Upper lobe of left lung (tissue), 6 donors: ENCODE measurements at regions not wholly inside any gene's neighbourhood (a gene's known extent, or its start where the extent isn't known, plus 50 kb on each side); places are given as distances from the start of the nearest gene placed in this dataset.

Experiments used
- ATAC-seq, 2 donors: fragments of 200-7000 bp; cut with Tn5 transposase; one replicate each; pipeline ENCODE4 v1.9.1; 2022; ENCODE audit warnings: mild to moderate bottlenecking in 2 of 2, moderate library complexity in 2 of 2; ENCODE audit not compliant: low FRiP score in 2 of 2
- DNase-seq, 2 donors: peaks; one replicate each; pipeline ENCODE4 v3.0.0-alpha.2; 2019 to 2020
- H3K27ac ChIP-seq, 4 donors: fragments of 200-600 bp; sonication (generic); one replicate each; pipeline ENCODE4 v1.5.1; 2016 to 2019
- H3K27me3 ChIP-seq, 4 donors: fragments of 200-600 bp; sonication (generic); one replicate each; pipeline ENCODE4 v1.5.1; 2017 to 2019
- H3K36me3 ChIP-seq, 4 donors: fragments of 200-600 bp; sonication (generic); one replicate each; pipeline ENCODE4 v1.5.1; 2016 to 2019
- H3K4me1 ChIP-seq, 4 donors: fragments of 200-600 bp; sonication (generic); one replicate each; pipeline ENCODE4 v1.5.1; 2018 to 2019
- H3K4me3 ChIP-seq, 4 donors: fragments of 200-600 bp; sonication (generic); one replicate each; pipeline ENCODE4 v1.5.1; 2017 to 2019; ENCODE audit warnings: mild to moderate bottlenecking in 2 of 4, moderate library complexity in 1 of 4
- H3K9me3 ChIP-seq, 4 donors: fragments of 200-600 bp; sonication (generic); one replicate each; pipeline ENCODE4 v1.5.1; 2018 to 2019
- EP300 ChIP-seq, 4 donors: sonication (generic); formaldehyde crosslinking; IDR thresholded peaks; one replicate each; pipeline ENCODE4 v1.5.1; 2017; ENCODE audit warnings: antibody characterized with exemption in 4 of 4, control low read depth in 2 of 4
- POLR2A ChIP-seq, 4 donors: fragments of 450-650 bp; IDR thresholded peaks; one replicate each; pipeline ENCODE4 v1.5.1; 2016 to 2017; ENCODE audit warnings: antibody characterized with exemption in 4 of 4, mild to moderate bottlenecking in 2 of 4
- POLR2AphosphoS5 ChIP-seq, 2 donors: sonication (generic); formaldehyde crosslinking; IDR thresholded peaks; one replicate each; pipeline ENCODE4 v1.5.1; 2017; ENCODE audit warnings: antibody characterized with exemption in 2 of 2
- WGBS, 2 donors: methylation state at CpG; one replicate each; pipeline ENCODE4 v1.1.5; 2017 to 2018; 5-methylcytosine and 5-hydroxymethylcytosine counted together
- TF ChIP-seq, protein P1 (sequence below), 6 experiments: fragments of 450-650 bp in 4 of 6; fragments of 200-600 bp in 2 of 6; sonication (generic) in 2 of 6; IDR thresholded peaks; one replicate each; pipeline ENCODE4 v1.5.1; 2016 to 2019; ENCODE audit warnings: antibody characterized with exemption in 6 of 6
- donor health status: DM: no; HTN: no; CAD: no; lungs with moderate emphysema.
- donor health status: DM: no; HTN: yes; CAD: no; lungs with severe emphysema.

DNA sequence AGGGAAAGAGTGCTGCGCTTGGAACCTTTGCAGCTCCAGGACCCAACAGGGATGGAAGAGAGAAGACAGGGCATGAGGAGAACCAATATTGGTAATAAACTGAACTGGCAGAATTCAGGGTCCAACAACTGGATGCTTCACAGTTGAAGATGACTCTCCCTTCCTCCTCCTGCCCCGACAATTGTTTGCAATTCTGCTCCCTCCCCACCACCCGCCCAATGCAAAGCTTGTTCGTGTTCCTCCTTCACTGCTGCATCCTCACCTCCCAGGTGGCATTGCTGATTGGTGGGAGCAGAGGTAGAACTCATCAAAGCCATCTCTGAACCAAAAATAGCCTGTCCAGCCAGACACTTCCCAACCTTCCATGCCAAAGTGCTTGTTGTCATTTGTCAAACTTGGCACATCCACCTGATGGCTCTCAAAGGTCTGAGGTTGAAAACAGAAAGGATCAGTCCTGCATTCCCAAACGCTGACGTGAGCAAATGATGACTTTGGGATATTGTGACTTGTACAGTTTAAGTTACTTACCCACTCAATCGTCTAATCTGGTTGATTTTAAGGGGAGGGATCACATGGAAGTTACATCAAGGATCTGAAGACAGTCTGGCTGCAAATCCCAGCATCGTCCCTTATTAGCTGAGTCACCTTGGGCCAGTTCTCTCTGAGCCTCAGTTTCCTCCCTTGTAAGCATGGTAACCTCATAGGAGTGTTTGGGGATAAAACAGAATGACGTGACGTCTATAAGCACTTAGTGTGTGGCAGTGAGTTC, 242.6 kb upstream of the CRY1 start:
- Histone ChIP-seq H3K27ac (no peak overlapping the region), H3K27me3 (no peaks in the 10 kb centered on the region), H3K4me3 (no peak overlapping the region), H3K9me3 (no peaks in the 10 kb centered on the region), H3K4me1 (no peaks in the 10 kb centered on the region), H3K36me3 (no peaks in the 10 kb centered on the region)
- 79 to 87% methylated on average over 10 of the region's 10 CpGs for WGBS, 2 donors
- no peak for ATAC-seq
- TF ChIP-seq, protein P1, sequence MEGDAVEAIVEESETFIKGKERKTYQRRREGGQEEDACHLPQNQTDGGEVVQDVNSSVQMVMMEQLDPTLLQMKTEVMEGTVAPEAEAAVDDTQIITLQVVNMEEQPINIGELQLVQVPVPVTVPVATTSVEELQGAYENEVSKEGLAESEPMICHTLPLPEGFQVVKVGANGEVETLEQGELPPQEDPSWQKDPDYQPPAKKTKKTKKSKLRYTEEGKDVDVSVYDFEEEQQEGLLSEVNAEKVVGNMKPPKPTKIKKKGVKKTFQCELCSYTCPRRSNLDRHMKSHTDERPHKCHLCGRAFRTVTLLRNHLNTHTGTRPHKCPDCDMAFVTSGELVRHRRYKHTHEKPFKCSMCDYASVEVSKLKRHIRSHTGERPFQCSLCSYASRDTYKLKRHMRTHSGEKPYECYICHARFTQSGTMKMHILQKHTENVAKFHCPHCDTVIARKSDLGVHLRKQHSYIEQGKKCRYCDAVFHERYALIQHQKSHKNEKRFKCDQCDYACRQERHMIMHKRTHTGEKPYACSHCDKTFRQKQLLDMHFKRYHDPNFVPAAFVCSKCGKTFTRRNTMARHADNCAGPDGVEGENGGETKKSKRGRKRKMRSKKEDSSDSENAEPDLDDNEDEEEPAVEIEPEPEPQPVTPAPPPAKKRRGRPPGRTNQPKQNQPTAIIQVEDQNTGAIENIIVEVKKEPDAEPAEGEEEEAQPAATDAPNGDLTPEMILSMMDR (IDR thresholded peaks at IDR 0.05), result no peak
- TF ChIP-seq POLR2A (IDR thresholded peaks at IDR 0.05), result no peak
- no peak for TF ChIP-seq POLR2AphosphoS5 (IDR thresholded peaks at IDR 0.05)
- TF ChIP-seq EP300 (IDR thresholded peaks at IDR 0.05), result no peak
- no peak for DNase-seq

DNA sequence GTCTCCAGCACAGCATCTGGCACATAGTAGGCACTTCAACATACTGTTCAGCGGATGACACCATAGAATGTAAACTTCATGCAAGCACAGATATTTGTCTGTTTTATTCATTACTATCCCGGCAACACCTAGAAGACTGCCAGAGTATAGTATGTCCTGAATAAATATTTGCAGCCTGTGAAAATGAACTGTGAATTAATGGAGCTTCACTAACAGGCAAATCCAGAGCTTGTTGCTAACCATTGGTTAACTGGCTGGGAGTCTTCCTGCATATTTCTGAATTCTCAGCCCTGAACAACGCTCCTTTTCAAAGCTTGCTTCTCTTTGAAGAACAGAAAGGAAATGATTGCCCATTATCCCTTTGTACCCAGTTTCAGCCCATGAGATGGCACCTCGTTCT, 243.3 kb upstream of the CRY1 start:
- Histone ChIP-seq H3K27ac (no peak overlapping the region), H3K27me3 (no peaks in the 10 kb centered on the region), H3K9me3 (no peaks in the 10 kb centered on the region), H3K4me3 (no peak overlapping the region), H3K4me1 (no peaks in the 10 kb centered on the region), H3K36me3 (no peaks in the 10 kb centered on the region)
- ATAC-seq, result no peak
- TF ChIP-seq, protein P1 (IDR thresholded peaks at IDR 0.05), result no peak
- no peak for TF ChIP-seq POLR2A (IDR thresholded peaks at IDR 0.05)
- no peak for TF ChIP-seq EP300 (IDR thresholded peaks at IDR 0.05)
- no peak for TF ChIP-seq POLR2AphosphoS5 (IDR thresholded peaks at IDR 0.05)
- no peak for DNase-seq
- 57 to 73% methylated on average over 4 of the region's 4 CpGs for WGBS, 2 donors

DNA sequence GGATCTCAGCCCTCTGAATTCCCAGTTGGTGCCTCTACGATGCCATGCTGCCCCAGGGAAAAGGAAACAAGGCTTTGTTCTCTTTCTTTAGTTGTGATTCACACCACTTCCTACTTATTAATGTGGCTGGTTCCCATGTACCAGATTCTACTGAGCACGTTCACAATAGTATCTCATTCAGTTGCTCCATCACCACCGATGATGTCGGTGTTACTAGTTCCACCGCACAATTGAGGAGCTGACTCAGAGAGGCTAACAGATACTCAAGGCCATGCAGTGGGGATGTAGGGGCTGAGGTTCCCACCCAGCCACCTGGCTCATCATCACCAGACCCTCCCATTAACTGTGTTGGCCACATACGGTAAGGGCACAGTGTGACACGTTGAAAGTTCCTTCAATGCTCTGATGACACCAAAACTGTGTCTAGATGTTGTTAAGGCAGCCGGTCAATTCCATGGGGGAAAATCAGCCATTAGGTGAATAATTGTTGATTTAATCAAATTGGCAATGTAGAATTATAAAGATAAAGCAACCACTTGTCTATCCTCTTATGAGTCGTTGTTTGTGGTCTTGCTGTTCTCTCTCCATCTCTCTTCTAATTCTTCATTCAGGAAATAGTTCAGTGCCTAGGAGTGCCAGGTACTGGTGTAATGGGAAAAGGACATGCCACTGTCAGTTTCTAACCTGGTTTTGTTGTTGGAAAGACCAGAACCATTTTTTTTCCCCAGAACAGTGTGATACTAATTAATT, 244.2 kb upstream of the CRY1 start:
- no peaks in the 10 kb centered on the region for H3K27me3 ChIP-seq
- H3K4me1 ChIP-seq, result no peaks in the 10 kb centered on the region
- H3K4me3 ChIP-seq, result no peak overlapping the region
- ATAC-seq, result no peak
- WGBS, 2 donors, result 83 to 89% methylated on average over 9 of the region's 9 CpGs
- H3K9me3 ChIP-seq, result no peaks in the 10 kb centered on the region
- H3K27ac ChIP-seq, result no peak overlapping the region
- no peak for DNase-seq
- no peaks in the 10 kb centered on the region for H3K36me3 ChIP-seq
- TF ChIP-seq POLR2AphosphoS5 (IDR thresholded peaks at IDR 0.05) (no peak), POLR2A (IDR thresholded peaks at IDR 0.05) (no peak), EP300 (IDR thresholded peaks at IDR 0.05) (no peak)
- TF ChIP-seq, protein P1 (IDR thresholded peaks at IDR 0.05), result no peak

DNA sequence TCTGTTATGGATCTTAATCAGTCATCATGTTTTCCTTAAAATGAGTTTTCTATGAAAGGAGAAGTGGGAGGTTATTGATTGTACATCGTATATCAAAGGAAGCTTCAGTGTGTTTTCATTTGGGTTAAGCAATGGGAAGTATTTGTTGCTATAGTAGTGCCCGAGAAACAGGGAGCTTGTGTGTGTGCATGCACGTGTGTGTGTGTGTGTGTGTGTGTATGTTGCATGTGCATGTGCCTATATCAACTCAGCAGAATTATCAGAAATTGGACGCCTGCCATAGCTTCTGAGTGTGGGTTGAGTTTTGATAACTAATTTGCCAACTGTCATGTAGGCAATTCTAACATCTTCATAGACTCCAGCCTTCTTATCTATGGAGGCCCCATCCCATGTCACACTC, 246.1 kb upstream of the CRY1 start:
- DNase-seq (no peak), ATAC-seq (no peak)
- TF ChIP-seq POLR2A (IDR thresholded peaks at IDR 0.05) (no peak), EP300 (IDR thresholded peaks at IDR 0.05) (no peak), POLR2AphosphoS5 (IDR thresholded peaks at IDR 0.05) (no peak)
- TF ChIP-seq, protein P1 (IDR thresholded peaks at IDR 0.05), result no peak
- 46 to 57% methylated on average over 4 of the region's 4 CpGs for WGBS, 2 donors
- H3K4me3 ChIP-seq, result no peak overlapping the region
- no peaks in the 10 kb centered on the region for H3K36me3 ChIP-seq
- no peak overlapping the region for H3K27ac ChIP-seq
- H3K27me3 ChIP-seq, result no peaks in the 10 kb centered on the region
- no peaks in the 10 kb centered on the region for H3K9me3 ChIP-seq
- H3K4me1 ChIP-seq, result no peaks in the 10 kb centered on the region
